HG02623 (cell line): ENCODE measurements at regions not wholly inside any gene's neighbourhood (a gene's known extent, or its start where the extent isn't known, plus 50 kb on each side); places are given as distances from the start of the nearest gene placed in this dataset.

Experiments
- ATAC-seq: cut with Tn5 transposase; IDR thresholded peaks from one replicate; pipeline ENCODE4 v1.9.1; 2021; ENCODE audit warnings: moderate library complexity; ENCODE audit not compliant: unreplicated experiment

- peak; percentile 83 for ATAC-seq
Observed at GRCh38 chr16:66315210-66315825, 51.2 kb upstream of the CDH5 start.

DNA sequence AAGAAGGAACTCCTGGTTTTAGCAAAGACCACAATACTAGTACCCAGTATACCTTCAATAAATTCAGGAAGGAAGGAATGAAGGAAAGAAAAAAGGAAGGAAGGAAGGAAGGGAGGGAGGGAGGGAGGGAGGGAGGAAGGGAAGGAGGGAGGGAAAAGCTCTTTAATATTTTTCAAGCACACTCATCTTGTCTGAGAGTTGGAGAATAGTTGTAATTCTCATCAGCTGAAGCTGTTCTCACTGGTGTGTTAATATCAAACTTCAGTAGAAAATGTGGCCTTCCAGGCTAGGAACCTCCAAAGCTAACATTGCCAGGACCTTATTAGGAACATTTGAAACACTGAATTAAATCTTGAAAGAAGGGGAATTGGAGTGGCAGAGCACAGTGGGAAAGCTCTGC, 55.2 kb upstream of the CDH5 start:
- no peak for ATAC-seq

GRCh38 chr16:66309215-66309807, 57.2 kb upstream of the CDH5 start:
- no peak for ATAC-seq

GRCh38 chr16:66308096-66308495, 58.4 kb upstream of the CDH5 start:
- no peak for ATAC-seq

DNA sequence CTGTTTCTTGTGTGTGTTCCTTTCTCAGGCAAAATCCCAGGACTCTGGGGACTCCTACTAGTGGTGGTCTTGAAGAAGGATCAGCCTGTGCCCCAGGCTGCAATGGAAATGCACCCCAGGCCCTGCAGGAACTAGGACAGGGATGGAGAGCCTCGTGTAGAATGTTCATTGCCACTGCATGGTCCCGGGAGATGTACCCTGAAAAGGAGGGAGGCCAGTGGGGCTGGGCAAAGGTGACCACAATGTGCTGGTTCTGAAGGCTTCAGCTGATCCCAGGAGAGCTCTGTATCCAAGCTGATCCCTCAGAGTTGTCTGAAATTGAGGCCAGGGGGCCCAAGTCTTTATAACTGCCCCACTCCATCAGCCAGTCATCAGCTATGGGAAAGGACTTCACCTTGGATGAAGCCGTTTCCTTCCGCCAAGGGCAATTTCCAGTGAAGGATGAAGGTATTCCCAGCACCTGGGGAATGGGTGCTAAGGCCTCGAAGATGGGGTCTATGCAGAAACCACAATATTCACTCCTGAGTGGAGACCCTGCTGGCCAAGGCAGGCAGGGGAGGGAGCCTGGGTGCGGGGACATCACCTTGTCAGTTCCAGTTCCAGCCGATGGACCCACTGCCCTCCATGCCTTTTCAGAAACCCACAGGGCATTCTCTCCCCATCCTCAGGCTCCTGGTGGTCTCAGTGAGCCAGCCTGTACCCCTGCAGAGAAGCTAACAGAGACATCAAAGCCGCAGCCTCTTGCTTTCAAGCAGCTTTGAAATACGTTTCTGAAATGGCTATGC, 59.9 kb upstream of the CDH5 start:
- ATAC-seq = no peak

GRCh38 chr16:66304961-66305360, 61.5 kb upstream of the CDH5 start:
- ATAC-seq = no peak

DNA sequence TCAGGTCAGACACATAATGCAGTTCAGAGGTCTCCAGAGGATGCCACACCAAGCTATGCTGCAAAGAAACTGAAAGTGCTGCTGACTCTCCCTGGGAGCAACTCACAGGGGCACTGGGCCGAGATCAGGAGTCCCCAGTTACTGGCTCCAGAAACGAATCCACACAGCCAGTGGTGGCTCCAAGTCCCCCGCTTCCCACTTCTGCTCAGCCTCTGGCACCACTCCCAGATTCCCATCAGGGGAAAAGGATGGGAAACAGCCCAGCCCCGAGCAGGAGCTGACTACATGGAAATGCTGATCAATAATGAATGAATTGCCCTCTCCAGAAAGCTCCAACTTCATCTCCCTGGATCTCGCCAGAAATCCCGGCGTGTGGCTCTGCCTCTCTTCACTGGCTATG, 62.3 kb upstream of the CDH5 start:
- ATAC-seq = no peak

DNA sequence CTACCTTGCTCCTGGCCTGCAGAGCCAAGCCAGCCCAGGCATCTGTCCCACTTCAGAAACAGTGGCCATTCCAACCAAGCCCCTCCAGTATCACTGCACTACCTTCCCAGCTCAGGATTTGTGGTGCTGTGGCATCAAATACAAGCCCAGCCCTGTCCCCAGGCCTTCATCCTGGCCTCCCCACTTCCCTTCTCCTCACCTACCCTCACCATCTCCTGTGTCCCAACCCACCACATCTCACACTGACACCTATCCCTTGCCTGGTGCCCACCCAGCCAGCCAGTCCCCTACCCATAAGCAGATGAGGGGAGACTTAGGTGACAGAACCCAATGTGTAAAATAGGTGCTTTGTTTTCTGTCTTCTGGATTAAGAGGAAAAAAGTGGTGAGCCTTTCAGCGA, 66.0 kb upstream of the CDH5 start:
- ATAC-seq = no peak

DNA sequence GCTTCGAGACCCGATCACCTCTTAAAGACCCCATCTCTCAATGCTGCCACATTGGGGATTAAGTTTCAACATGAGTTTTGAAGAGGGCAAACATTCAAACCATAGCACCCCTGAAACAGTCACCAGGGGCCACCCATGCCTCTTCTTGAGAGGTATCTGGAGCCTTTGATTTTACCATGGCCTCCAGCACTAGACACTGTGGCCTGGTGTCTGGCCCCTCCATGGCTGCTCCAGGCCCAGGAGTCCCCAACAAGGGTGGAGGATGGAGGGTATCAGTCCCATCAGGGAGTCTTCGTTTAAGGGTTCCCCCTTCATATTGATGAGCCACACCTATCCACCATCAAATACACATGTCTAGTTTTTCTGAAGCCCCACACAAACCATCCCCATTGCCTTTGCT, 66.5 kb upstream of the CDH5 start:
- ATAC-seq = no peak

GRCh38 chr16:66299349-66299748, 67.1 kb upstream of the CDH5 start:
- ATAC-seq = no peak

- ATAC-seq = no peak
Observed at GRCh38 chr16:66298571-66299120, 67.8 kb upstream of the CDH5 start.

DNA sequence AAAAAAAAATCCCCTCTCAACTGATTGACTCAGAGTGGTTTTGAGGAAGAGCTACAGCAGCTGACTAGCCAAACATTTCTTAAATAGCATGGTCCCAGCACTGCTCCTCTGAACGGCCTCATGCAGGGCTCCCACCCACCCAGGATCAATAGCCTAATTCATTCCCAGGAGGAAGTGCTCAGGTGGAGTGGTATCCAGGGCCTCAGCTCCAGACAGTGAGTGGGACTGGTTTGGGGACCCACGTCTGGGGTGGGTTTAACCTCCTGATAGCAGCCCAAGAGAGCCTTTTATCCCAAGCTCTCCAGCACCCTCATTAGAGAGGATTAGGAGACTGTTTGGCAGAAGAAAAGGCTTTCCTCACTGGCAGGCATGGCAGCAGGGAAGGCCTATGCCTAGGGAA, 68.5 kb upstream of the CDH5 start:
- ATAC-seq = no peak

DNA sequence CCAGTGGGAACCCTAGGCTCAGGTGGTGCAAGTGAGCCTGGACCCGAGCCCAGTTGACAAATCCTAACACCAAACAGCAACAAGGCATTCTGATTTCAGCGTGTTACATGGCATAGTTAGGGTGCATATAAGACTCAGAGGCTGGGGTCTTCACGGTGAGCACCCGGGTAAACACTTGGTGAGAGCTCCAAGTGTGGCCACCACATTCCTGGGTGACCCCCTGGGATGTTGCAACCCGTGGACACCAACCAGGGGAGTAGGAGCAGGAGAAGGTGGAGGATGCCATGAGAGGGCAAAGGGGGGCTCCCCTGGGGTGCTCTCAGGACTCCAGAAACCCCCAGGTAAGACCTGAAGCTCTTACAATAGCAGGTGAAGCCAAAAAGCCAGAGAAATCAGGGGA, 69.9 kb upstream of the CDH5 start:
- ATAC-seq = no peak

DNA sequence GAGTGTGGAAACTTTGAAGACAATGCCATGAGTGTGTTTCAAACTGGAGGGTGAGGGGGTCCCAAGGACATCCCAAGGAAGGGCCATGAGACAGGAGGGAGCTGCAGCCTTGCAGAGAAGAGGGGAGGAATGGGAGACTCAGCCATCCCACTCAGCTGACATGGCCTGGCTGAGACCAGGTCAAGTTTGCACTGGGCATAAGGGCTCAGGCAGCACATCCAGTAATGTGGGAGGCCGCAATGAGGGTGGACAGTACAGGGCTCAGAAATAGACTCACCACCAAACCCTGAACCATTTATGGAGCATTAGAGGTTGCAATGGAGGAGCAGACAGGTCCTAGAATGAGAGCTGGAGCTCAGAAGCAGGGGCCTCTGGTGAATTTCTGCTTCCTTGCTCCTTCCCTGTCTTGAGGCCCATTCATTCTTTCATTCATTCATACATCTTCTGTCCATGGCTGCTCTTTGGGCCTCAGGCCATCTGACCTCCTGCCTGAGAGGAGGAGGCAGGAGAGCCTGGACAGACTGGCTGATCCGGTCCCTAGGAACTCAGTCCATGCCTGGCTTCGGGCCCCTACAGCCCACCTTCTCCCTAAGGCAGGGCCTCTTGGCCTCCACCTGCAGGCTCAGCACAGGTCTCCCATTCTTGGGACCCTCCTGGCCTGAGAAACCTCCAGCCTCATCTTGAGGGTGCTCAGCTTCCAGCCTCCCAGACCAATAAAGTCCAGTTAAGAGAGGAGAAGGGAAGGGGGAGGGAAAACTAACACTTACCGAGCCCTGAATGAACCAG, 70.5 kb upstream of the CDH5 start:
- no peak for ATAC-seq

GRCh38 chr16:66295213-66295612, 71.3 kb upstream of the CDH5 start:
- ATAC-seq = no peak

- ATAC-seq = no peak
Observed at GRCh38 chr16:66294507-66294906, 72.0 kb upstream of the CDH5 start.

DNA sequence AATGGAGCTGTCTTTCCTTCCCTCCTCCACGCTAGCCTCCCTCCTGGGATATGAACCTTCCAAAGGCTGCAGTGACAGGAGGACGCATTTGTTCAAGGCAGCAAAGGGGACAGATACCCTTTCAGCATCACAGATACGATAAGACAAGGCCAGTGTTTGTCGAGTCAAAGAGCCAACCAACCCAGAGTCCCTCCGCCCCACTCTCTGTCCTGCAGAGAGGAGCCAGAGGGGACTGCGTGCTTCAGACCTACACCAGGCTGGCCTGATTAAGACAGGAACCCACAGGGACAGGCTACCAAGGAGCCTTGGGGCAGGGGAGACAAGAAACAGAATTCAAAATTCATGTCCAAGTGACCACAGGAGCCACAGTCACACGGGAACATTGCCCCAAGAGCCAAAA, 72.6 kb upstream of the CDH5 start:
- ATAC-seq = no peak

GRCh38 chr16:66293207-66293735, 73.2 kb upstream of the CDH5 start:
- no peak for ATAC-seq

GRCh38 chr16:66292241-66292935, 74.1 kb upstream of the CDH5 start:
- no peak for ATAC-seq

DNA sequence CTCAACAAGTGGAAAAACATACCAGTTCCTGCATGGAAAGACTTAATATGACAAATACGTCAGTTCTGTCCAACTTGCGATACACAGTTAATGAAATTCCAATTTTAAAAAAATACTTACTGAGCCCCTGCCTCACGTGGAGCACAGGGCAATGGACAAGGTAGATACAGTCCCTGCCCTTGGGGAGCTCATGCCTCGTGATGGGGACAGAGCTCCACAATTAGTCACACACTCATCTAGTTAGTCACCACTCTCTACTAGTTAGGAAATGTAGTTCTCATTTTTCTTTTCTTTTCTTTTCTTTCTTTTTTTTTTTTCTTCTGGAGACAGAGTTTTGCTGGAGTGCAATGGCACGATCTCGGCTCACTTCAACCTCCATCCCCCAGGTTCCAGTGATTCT, 74.7 kb upstream of the CDH5 start:
- no peak for ATAC-seq
